K562 (cell line): ENCODE measurements at regions not wholly inside any gene's neighbourhood (a gene's known extent, or its start where the extent isn't known, plus 50 kb on each side); places are given as distances from the start of the nearest gene placed in this dataset.

Source experiments
- ATAC-seq: fragments of 200-7000 bp; cut with Tn5 transposase; 3 replicates; pipeline ENCODE4 v1.9.1; 2020; ENCODE audit warnings: moderate library complexity
- BruUV-seq: library from RNA; stranded (reverse); fragments of 400-500 nt; replicated peaks from 2 replicates; lab custom pipeline; 2021; lab: Mats Ljungman, UMichigan
- CTCF ChIA-PET: fragments of 300-600 bp; formaldehyde crosslinking; extraction: SDS; loops from one replicate; lab custom pipeline; 2021; ENCODE audit warnings: low intra/inter-chr PET ratio; lab: Yijun Ruan, JAX
- POLR2A ChIA-PET: fragments of 300-600, 350-650 bp; sonication (Branson Sonifier 250); formaldehyde crosslinking; extraction: SDS; loops from one replicate; lab custom pipeline; 2021; ENCODE audit warnings: antibody characterized with exemption, inconsistent platforms; lab: Yijun Ruan, JAX
- DNase-seq, 4 experiments: peaks; one replicate each; pipeline versions ENCODE4 v3.0.0 to v3.0.0-alpha.2; 2011 to 2018; ENCODE audit warnings: low spot score in 3 of 4, mixed read lengths in 3 of 4; ENCODE audit errors: extremely low read depth in 1 of 4
- FAIRE-seq: peaks from 2 replicates; lab custom pipeline; 2011; peaks lifted over from hg19 to GRCh38; lab: Jason Lieb, UNC
- H2AFZ ChIP-seq: 2 replicates; pipeline ENCODE4 v1.6.0; 2011; ENCODE audit warnings: low read depth, low read length, control low read depth, inconsistent platforms
- H3K27ac ChIP-seq: fragments of 200-600 bp; 3 replicates; pipeline ENCODE4 v1.8.0; 2011; ENCODE audit warnings: low read depth, mild to moderate bottlenecking, control low read depth, inconsistent platforms, low read length, moderate library complexity, mixed read lengths; ENCODE audit errors: extremely low read depth
- H3K27me3 ChIP-seq, 2 experiments: fragments of 300-600 bp in 1 of 2; 2 replicates in 1 of 2; 3 replicates in 1 of 2; pipeline versions ENCODE4 v1.6.0 to v1.8.0; 2011; ENCODE audit warnings: inconsistent platforms in 2 of 2, low read length in 2 of 2, mild to moderate bottlenecking in 1 of 2, mixed read lengths in 1 of 2, moderate library complexity in 1 of 2; ENCODE audit not compliant: control insufficient read depth in 2 of 2, insufficient read depth in 2 of 2
- H3K36me3 ChIP-seq: fragments of 300-600 bp; 3 replicates; pipeline ENCODE4 v1.8.0; 2011; ENCODE audit warnings: mild to moderate bottlenecking, low read length, inconsistent platforms; ENCODE audit not compliant: control insufficient read depth, insufficient read depth
- H3K4me1 ChIP-seq, 2 experiments: fragments of 200-600 bp in 1 of 2; replicated peaks in 1 of 2; 2 replicates in 1 of 2; 3 replicates in 1 of 2; pipeline versions ENCODE4 v1.5.1 to v1.8.0; 2011; ENCODE audit warnings: inconsistent platforms in 2 of 2, low read length in 2 of 2, mild to moderate bottlenecking in 1 of 2, mixed read lengths in 1 of 2, moderate library complexity in 1 of 2; ENCODE audit not compliant: control insufficient read depth in 2 of 2, insufficient read depth in 2 of 2
- H3K4me2 ChIP-seq: 2 replicates; pipeline ENCODE4 v1.6.1; 2011; ENCODE audit warnings: low read length, control low read depth, inconsistent platforms, mixed read lengths; ENCODE audit not compliant: insufficient read depth
- H3K4me3 ChIP-seq: fragments of 200-600 bp; sonication (generic), shearing (Covaris generic); 2 replicates; pipeline ENCODE4 v1.5.1; 2016; ENCODE audit warnings: control low read depth, inconsistent platforms
- H3K79me2 ChIP-seq: fragments of 200-600 bp; 3 replicates; pipeline ENCODE4 v1.8.0; 2011; ENCODE audit warnings: low read length, inconsistent platforms; ENCODE audit not compliant: control insufficient read depth, insufficient read depth
- H3K9ac ChIP-seq, 2 experiments: 2 replicates each; pipeline versions ENCODE4 v1.6.0 to v1.6.1; 2011; ENCODE audit warnings: low read depth in 2 of 2, low read length in 2 of 2, control low read depth in 1 of 2, inconsistent platforms in 1 of 2, mild to moderate bottlenecking in 1 of 2, mixed read lengths in 1 of 2; ENCODE audit not compliant: insufficient read depth in 1 of 2
- H3K9me1 ChIP-seq: one replicate; pipeline ENCODE4 v1.6.0; 2011; ENCODE audit warnings: inconsistent platforms, mild to moderate bottlenecking, low read length, moderate library complexity; ENCODE audit not compliant: control insufficient read depth, insufficient read depth
- H3K9me3 ChIP-seq: replicated peaks from 2 replicates; pipeline ENCODE4 v1.5.1; 2011; ENCODE audit warnings: low read depth, low read length, inconsistent platforms; ENCODE audit not compliant: control insufficient read depth, insufficient read depth
- H4K20me1 ChIP-seq: replicated peaks from 2 replicates; pipeline ENCODE4 v1.6.1; 2011; ENCODE audit warnings: low read length, inconsistent platforms, mixed read lengths; ENCODE audit not compliant: control insufficient read depth, insufficient read depth
- CREB3L1 ChIP-seq: fragments of 450-650 bp; IDR thresholded peaks from 2 replicates; pipeline ENCODE4 v1.6.1; 2014; ENCODE audit warnings: low read depth, mild to moderate bottlenecking, moderate library complexity, borderline replicate concordance
- DMBX1 ChIP-seq: fragments of 250-450 bp; sonication (Bioruptor Pico); IDR thresholded peaks from 2 replicates; pipeline ENCODE4 v1.8.0; 2022; ENCODE audit warnings: inconsistent platforms, mild to moderate bottlenecking, moderate library complexity, borderline replicate concordance
- DPF2 ChIP-seq: fragments of 450-650 bp; IDR thresholded peaks from 2 replicates; pipeline ENCODE4 v1.6.1; 2016
- FOXP1 ChIP-seq: sonication (generic); formaldehyde crosslinking; IDR thresholded peaks from 2 replicates; pipeline ENCODE4 v1.8.0; 2022; ENCODE audit warnings: mild to moderate bottlenecking, missing genetic modification reagents
- HSF4 ChIP-seq: fragments of 250-450 bp; sonication (Bioruptor Pico); IDR thresholded peaks from 2 replicates; pipeline ENCODE4 v2.1.2; 2022; ENCODE audit warnings: mild to moderate bottlenecking, moderate library complexity, borderline replicate concordance
- NCOA4 ChIP-seq: fragments of 450-650 bp; IDR thresholded peaks from 2 replicates; pipeline ENCODE4 v1.6.1; 2018; ENCODE audit warnings: mild to moderate bottlenecking; ENCODE audit not compliant: partially characterized antibody
- TEAD4 ChIP-seq, 2 experiments: sonication (generic) in 1 of 2; formaldehyde crosslinking in 1 of 2; IDR thresholded peaks; 2 replicates each; pipeline versions ENCODE4 v1.6.1 to v1.8.0; 2012 to 2022; ENCODE audit warnings: borderline replicate concordance in 1 of 2, inconsistent platforms in 1 of 2, low read length in 1 of 2, mild to moderate bottlenecking in 1 of 2, missing genetic modification reagents in 1 of 2
- ZKSCAN1 ChIP-seq: fragments of 150-350 bp; IDR thresholded peaks from 2 replicates; pipeline ENCODE4 v1.6.1; 2016; ENCODE audit warnings: low read depth, low read length
- ZNF318 ChIP-seq, 2 experiments: fragments of 450-650 bp; IDR thresholded peaks; 2 replicates each; pipeline ENCODE4 v1.6.1; 2016; ENCODE audit warnings: mild to moderate bottlenecking in 2 of 2, borderline replicate concordance in 1 of 2, low read depth in 1 of 2, moderate library complexity in 1 of 2
- ZNF655 ChIP-seq: fragments of 250-450 bp; sonication (Bioruptor Pico); IDR thresholded peaks from 2 replicates; pipeline ENCODE4 v1.5.0; 2021
- WGBS: fragments of 100-300 bp; shearing (Covaris generic); methylation state at CpG from one replicate; pipeline ENCODE4 v1.1.6; 2016; ENCODE audit warnings: low coverage, mixed read lengths; ENCODE audit not compliant: insufficient coverage; ENCODE audit errors: missing lambda C conversion rate; 5-methylcytosine and 5-hydroxymethylcytosine counted together
- in situ Hi-C: fragments of 300-500 bp; cut with MboI; formaldehyde crosslinking; loops from 4 replicates; pipeline ENCODE4 v1.15.0; 2018; ENCODE audit warnings: inconsistent platforms, mixed read lengths
- intact Hi-C: fragments of 100-400 bp; cut with micrococcal nuclease; formaldehyde crosslinking; loops from 2 replicates; pipeline ENCODE4 v1.14.2; 2022

GRCh38 chr7:84911077-84911476, 275.8 kb downstream of the SEMA3D start:
- Histone ChIP-seq H3K9me3 (no peaks in the 10 kb centered on the region), H3K79me2 (no peaks in the 10 kb centered on the region), H3K27me3 (no peaks in the 10 kb centered on the region), H3K27ac (no peak overlapping the region), H2AFZ (peak overlapping the region; percentile 11; the same call in 1 of the 2 replicates), H3K4me1 (peaks cover 0 to 33% of the 10 kb centered on the region in 2 experiments; a peak in 3 of 5 replicates), H3K9me1 (no peaks in the 10 kb centered on the region), H3K4me3 (no peak overlapping the region), H3K4me2 (no peak overlapping the region; the same call in 1 of the 2 replicates), H3K36me3 (no peaks in the 10 kb centered on the region), H3K9ac (no peak overlapping the region), H4K20me1 (no peaks in the 10 kb centered on the region)
- in situ Hi-C loops (no loop called here), intact Hi-C loops (loop anchor here (5.0 to 10.0 kb wide), 2 partner anchors 64 to 416 kb away; no protein-coding TSS in a partner anchor)
- ATAC-seq = peak; percentile 12; the same call in 1 of the 3 replicates
- POLR2A ChIA-PET = no interaction called here
- FAIRE-seq = no peak
- 1% methylated on average over 4 of the region's 4 CpGs for WGBS
- no TSS peak for BruUV-seq
- DNase-seq = peak in 1 of 4 experiments; percentile 43
- CTCF ChIA-PET = no interaction called here
- TF ChIP-seq NCOA4 = no peak
- no peak for TF ChIP-seq CREB3L1
- no peak for TF ChIP-seq ZNF318 (IDR thresholded peaks at IDR 0.05; ENCODE audit: borderline replicate concordance in 1 of 2, low read depth in 1 of 2)
- peak; percentile 50 for TF ChIP-seq TEAD4 (IDR thresholded peaks at IDR 0.05; ENCODE audit: low read length)
- TF ChIP-seq TEAD4 (CRISPR knock-in tag; IDR thresholded peaks at IDR 0.05; ENCODE audit: borderline replicate concordance) = no peak
- no peak for TF ChIP-seq DMBX1
- TF ChIP-seq ZNF655 (CRISPR knock-in tag) = no peak
- TF ChIP-seq FOXP1 = no peak
- TF ChIP-seq HSF4 (CRISPR knock-in tag) = no peak
- TF ChIP-seq DPF2 = peak; percentile 67
- no peak for TF ChIP-seq ZKSCAN1
